H9 (cell line): ENCODE measurements at regions not wholly inside any gene's neighbourhood (a gene's known extent, or its start where the extent isn't known, plus 50 kb on each side); places are given as distances from the start of the nearest gene placed in this dataset.

Source experiments
- DNase-seq: peaks from one replicate; pipeline ENCODE4 v3.0.0-alpha.2; 2017
- H2AFZ ChIP-seq: one replicate; pipeline ENCODE4 v1.6.1; 2013; ENCODE audit warnings: mild to moderate bottlenecking, low read length, control low read depth, moderate library complexity
- H2AK5ac ChIP-seq: 2 replicates; pipeline ENCODE4 v1.6.1; 2013; ENCODE audit warnings: low read length, control low read depth, mixed read lengths; ENCODE audit not compliant: insufficient read length
- H2BK120ac ChIP-seq: one replicate; pipeline ENCODE4 v1.6.1; 2013; ENCODE audit warnings: low read depth, mild to moderate bottlenecking, low read length, control low read depth, inconsistent platforms; ENCODE audit not compliant: poor library complexity, severe bottlenecking
- H2BK12ac ChIP-seq: 2 replicates; pipeline ENCODE4 v1.6.1; 2013; ENCODE audit warnings: low read length, control low read depth, mixed read lengths, low read depth; ENCODE audit not compliant: insufficient read length
- H2BK15ac ChIP-seq: 2 replicates; pipeline ENCODE4 v1.6.1; 2013; ENCODE audit warnings: low read depth, low read length, control low read depth
- H2BK20ac ChIP-seq: one replicate; pipeline ENCODE4 v1.6.1; 2013; ENCODE audit warnings: low read depth, mild to moderate bottlenecking, low read length, control low read depth, inconsistent platforms; ENCODE audit not compliant: poor library complexity, severe bottlenecking
- H2BK5ac ChIP-seq: 2 replicates; pipeline ENCODE4 v1.6.1; 2013; ENCODE audit warnings: low read length, control low read depth, mixed read lengths; ENCODE audit not compliant: insufficient read length
- H3K14ac ChIP-seq: 2 replicates; pipeline ENCODE4 v1.6.1; 2013; ENCODE audit warnings: low read length, control low read depth; ENCODE audit not compliant: insufficient read depth
- H3K18ac ChIP-seq: 2 replicates; pipeline ENCODE4 v1.6.1; 2013; ENCODE audit warnings: low read depth, mild to moderate bottlenecking, mixed read lengths, low read length, control low read depth; ENCODE audit not compliant: insufficient read length
- H3K23ac ChIP-seq: 2 replicates; pipeline ENCODE4 v1.6.1; 2013; ENCODE audit warnings: low read length, control low read depth, mixed read lengths, low read depth; ENCODE audit not compliant: insufficient read length
- H3K23me2 ChIP-seq: 2 replicates; pipeline ENCODE4 v1.6.1; 2013; ENCODE audit warnings: low read depth, mild to moderate bottlenecking, mixed read lengths, low read length, control low read depth; ENCODE audit not compliant: insufficient read length, poor library complexity, severe bottlenecking
- H3K27ac ChIP-seq: 2 replicates; pipeline ENCODE4 v1.5.1; 2013; ENCODE audit warnings: low read length, control low read depth, mixed read lengths, low read depth; ENCODE audit not compliant: insufficient read length
- H3K27me3 ChIP-seq: 2 replicates; pipeline ENCODE4 v1.6.1; 2013; ENCODE audit warnings: low read length, control low read depth, inconsistent platforms; ENCODE audit not compliant: insufficient read depth
- H3K4ac ChIP-seq: 2 replicates; pipeline ENCODE4 v1.6.1; 2013; ENCODE audit warnings: low read depth, mild to moderate bottlenecking, control low read depth, inconsistent platforms, low read length, moderate library complexity
- H3K4me1 ChIP-seq: 2 replicates; pipeline ENCODE4 v1.6.1; 2013; ENCODE audit warnings: low read length, control low read depth, inconsistent platforms; ENCODE audit not compliant: insufficient read depth
- H3K4me2 ChIP-seq: 2 replicates; pipeline ENCODE4 v1.6.1; 2013; ENCODE audit warnings: low read length, control low read depth, mixed read lengths; ENCODE audit not compliant: insufficient read length, insufficient read depth
- H3K56ac ChIP-seq: 2 replicates; pipeline ENCODE4 v1.6.1; 2013; ENCODE audit warnings: low read depth, mild to moderate bottlenecking, mixed read lengths, low read length, control low read depth; ENCODE audit not compliant: insufficient read length
- H3K79me1 ChIP-seq: 2 replicates; pipeline ENCODE4 v1.6.1; 2013; ENCODE audit warnings: low read depth, mild to moderate bottlenecking, moderate library complexity, low read length, control low read depth, inconsistent platforms; ENCODE audit not compliant: insufficient read depth, poor library complexity, severe bottlenecking
- H3K79me2 ChIP-seq: 2 replicates; pipeline ENCODE4 v1.6.1; 2013; ENCODE audit warnings: low read length, control low read depth, inconsistent platforms; ENCODE audit not compliant: insufficient read depth
- H3K9ac ChIP-seq: 2 replicates; pipeline ENCODE4 v1.6.1; 2013; ENCODE audit warnings: low read length, control low read depth, mixed read lengths; ENCODE audit not compliant: insufficient read length; ENCODE audit errors: extremely low read depth
- H3K9me3 ChIP-seq: one replicate; pipeline ENCODE4 v1.6.1; 2013; ENCODE audit warnings: low read depth, low read length, inconsistent platforms; ENCODE audit not compliant: control insufficient read depth
- H3T11ph ChIP-seq: one replicate; pipeline ENCODE4 v1.6.1; 2013; ENCODE audit warnings: mild to moderate bottlenecking, low read length, control low read depth, inconsistent platforms
- H4K20me1 ChIP-seq: one replicate; pipeline ENCODE4 v1.6.1; 2013; ENCODE audit not compliant: control insufficient read depth, insufficient read length, insufficient read depth
- H4K5ac ChIP-seq: 2 replicates; pipeline ENCODE4 v1.6.1; 2013; ENCODE audit warnings: low read depth, mild to moderate bottlenecking, mixed read lengths, low read length, control low read depth; ENCODE audit not compliant: insufficient read length
- H4K8ac ChIP-seq: replicated peaks from 2 replicates; pipeline ENCODE4 v1.6.1; 2013; ENCODE audit warnings: low read length, control low read depth, mixed read lengths, low read depth; ENCODE audit not compliant: insufficient read length
- H4K91ac ChIP-seq: 2 replicates; pipeline ENCODE4 v1.6.1; 2013; ENCODE audit warnings: low read depth, mild to moderate bottlenecking, moderate library complexity, mixed read lengths, low read length, control low read depth; ENCODE audit not compliant: insufficient read length
- H3K27ac Mint-ChIP-seq, 3 experiments: 2 replicates in 2 of 3; 3 replicates in 1 of 3; pipeline ENCODE4 v1.8.0; 2020 to 2021; ENCODE audit warnings: mixed read lengths in 3 of 3, mild to moderate bottlenecking in 1 of 3, moderate library complexity in 1 of 3
- H3K27me3 Mint-ChIP-seq: 2 replicates; pipeline ENCODE4 v1.8.0; 2021; ENCODE audit warnings: low read depth, mild to moderate bottlenecking, moderate library complexity, mixed read lengths
- H3K36me3 Mint-ChIP-seq, 3 experiments: 2 replicates in 2 of 3; 3 replicates in 1 of 3; pipeline ENCODE4 v1.8.0; 2020 to 2021; ENCODE audit warnings: low read depth in 3 of 3, mixed read lengths in 3 of 3; ENCODE audit not compliant: insufficient read depth in 1 of 3
- H3K4me1 Mint-ChIP-seq, 2 experiments: 2 replicates each; pipeline ENCODE4 v1.8.0; 2020; ENCODE audit warnings: mixed read lengths in 2 of 2
- H3K4me3 Mint-ChIP-seq, 2 experiments: 2 replicates in 1 of 2; 3 replicates in 1 of 2; pipeline ENCODE4 v1.8.0; 2020 to 2021; ENCODE audit warnings: mild to moderate bottlenecking in 2 of 2, mixed read lengths in 2 of 2, moderate library complexity in 1 of 2
- H3K9me3 Mint-ChIP-seq, 2 experiments: 2 replicates in 1 of 2; 3 replicates in 1 of 2; pipeline ENCODE4 v1.8.0; 2020; ENCODE audit warnings: mild to moderate bottlenecking in 2 of 2, mixed read lengths in 2 of 2, moderate library complexity in 1 of 2
- CTCF ChIP-seq: fragments of 200-600 bp; sonication (generic); conservative IDR thresholded peaks from 3 replicates; pipeline ENCODE4 v1.8.0; 2021; ENCODE audit warnings: antibody characterized with exemption, mild to moderate bottlenecking
- WGBS: extraction: QIAGEN DNeasy Blood & Tissue Kit; methylation state at CpG from one replicate; pipeline ENCODE4 v1.1.7; 2013; ENCODE audit warnings: missing lambda C conversion rate, low lambda C conversion rate, mixed read lengths; ENCODE audit not compliant: insufficient read length; ENCODE audit errors: extremely low coverage; 5-methylcytosine and 5-hydroxymethylcytosine counted together

- Histone ChIP-seq H3K23ac (no peak overlapping the region), H3K4ac (no peak overlapping the region), H3K9ac (no peak overlapping the region), H4K8ac (no peak overlapping the region), H3K79me1 (no peaks in the 10 kb centered on the region), H3K4me2 (no peak overlapping the region), H3K4me1 (no peaks in the 10 kb centered on the region), H2BK5ac (no peak overlapping the region), H4K5ac (no peak overlapping the region), H2BK15ac (no peak overlapping the region), H4K20me1 (no peaks in the 10 kb centered on the region), H3K27ac (no peak overlapping the region), H2BK20ac (no peak overlapping the region), H3K14ac (no peak overlapping the region), H2BK12ac (no peak overlapping the region), H3K27me3 (no peaks in the 10 kb centered on the region), H3K23me2 (no peaks in the 10 kb centered on the region), H4K91ac (no peak overlapping the region), H2AFZ (no peak overlapping the region), H3K9me3 (no peaks in the 10 kb centered on the region), H3K56ac (no peak overlapping the region), H3K79me2 (no peaks in the 10 kb centered on the region), H3K18ac (no peak overlapping the region), H2BK120ac (no peak overlapping the region), H2AK5ac (no peak overlapping the region), H3T11ph (no peak overlapping the region)
- peaks cover 0 to 9% (median 2%) of the 10 kb centered on the region in 3 experiments; a peak in 3 of 7 replicates for H3K36me3 Mint-ChIP-seq
- no peak overlapping the region; a peak in 1 of 7 replicates for H3K27ac Mint-ChIP-seq
- no peak for TF ChIP-seq CTCF
- peaks cover 7 to 17% of the 10 kb centered on the region in 2 experiments for H3K9me3 Mint-ChIP-seq
- H3K4me3 Mint-ChIP-seq: no peak overlapping the region
- H3K4me1 Mint-ChIP-seq: no peaks in the 10 kb centered on the region
- peaks cover 2% of the 10 kb centered on the region; the same call in 1 of the 2 replicates for H3K27me3 Mint-ChIP-seq
- WGBS: no CpG with 5 or more reads among the region's 5 CpGs
- DNase-seq: no peak
These were observed 324.0 kb upstream of the SLCO3A1 start for GRCh38 chr15:91529534-91529933.
